ENCODE measurements at regions not wholly inside any gene's neighbourhood (a gene's known extent, or its start where the extent isn't known, plus 50 kb on each side); places are given as distances from the start of the nearest gene placed in this dataset.

- DNase-seq (ENCODE audit: low read depth in 2 of 2), result no peak
Measured at GRCh38 chr4:63505714-63506460, 903.4 kb downstream of the TECRL start.

GRCh38 chr4:63493265-63493664, 916.0 kb downstream of the TECRL start:
- DNase-seq (ENCODE audit: low read depth in 2 of 2), result no peak

DNA sequence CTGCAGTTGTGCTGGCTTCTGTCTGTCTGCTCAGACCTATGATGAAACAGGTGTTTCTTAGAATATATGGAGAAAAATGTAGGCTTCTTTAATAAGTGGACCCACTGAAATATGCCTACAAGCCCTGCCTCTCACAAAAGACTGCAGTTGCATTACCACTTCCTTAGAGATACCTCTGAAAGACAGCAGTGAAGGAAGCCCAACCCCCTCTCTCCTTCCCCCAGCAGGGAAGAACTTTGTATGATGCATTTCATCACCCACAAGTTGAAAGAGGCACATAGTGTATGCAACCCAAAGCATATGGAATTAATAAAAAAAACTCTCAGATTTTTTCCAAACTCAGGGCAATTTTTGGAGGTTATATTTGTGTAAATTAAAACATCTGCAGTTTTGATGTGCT, 916.7 kb downstream of the TECRL start:
- peak in 1 of 2 experiments; percentile 1 for DNase-seq (ENCODE audit: low read depth in 2 of 2)

- no peak for DNase-seq (ENCODE audit: low read depth in 2 of 2)
Measured at GRCh38 chr4:63464393-63464792, 944.9 kb downstream of the TECRL start.

DNA sequence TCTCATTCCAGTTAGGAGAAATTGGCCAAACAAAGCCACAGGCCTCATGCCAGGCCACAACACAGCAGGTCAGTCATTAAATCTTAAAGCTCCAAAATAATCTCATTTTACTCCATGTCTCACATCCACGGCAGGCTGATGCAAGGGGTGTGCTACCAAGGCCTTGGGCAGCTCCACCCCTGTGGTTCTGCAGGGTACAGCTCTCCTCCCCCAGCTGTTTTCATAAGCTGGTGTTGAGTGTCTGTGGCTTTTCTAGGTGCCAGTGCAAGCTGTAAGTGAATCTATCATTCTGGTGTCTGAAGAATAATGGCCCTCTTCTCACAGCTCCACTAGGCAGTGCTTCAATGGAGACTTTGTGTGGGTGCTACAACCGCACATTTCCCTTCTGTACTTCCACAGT, 949.2 kb downstream of the TECRL start:
- no peak for DNase-seq (ENCODE audit: low read depth in 2 of 2)

DNA sequence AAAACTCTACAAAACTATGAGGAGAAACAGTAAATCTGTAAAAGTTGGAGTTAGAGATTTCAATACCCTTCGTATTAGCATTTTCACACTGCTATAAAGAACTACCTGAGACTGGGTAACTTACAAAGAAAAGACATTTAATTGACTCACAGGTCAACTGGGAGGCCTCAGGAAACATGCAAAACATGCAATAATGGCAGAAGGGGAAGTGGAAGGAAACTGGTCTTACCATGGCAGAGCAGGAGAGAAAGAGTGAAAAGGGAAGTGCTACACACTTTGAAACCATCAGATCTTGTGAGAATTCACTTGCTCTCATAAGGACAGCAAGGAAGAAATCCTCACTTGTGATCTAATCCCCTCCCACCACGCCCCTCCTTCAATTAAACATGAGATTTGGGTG, 949.9 kb downstream of the TECRL start:
- DNase-seq (ENCODE audit: low read depth in 2 of 2), result no peak

DNA sequence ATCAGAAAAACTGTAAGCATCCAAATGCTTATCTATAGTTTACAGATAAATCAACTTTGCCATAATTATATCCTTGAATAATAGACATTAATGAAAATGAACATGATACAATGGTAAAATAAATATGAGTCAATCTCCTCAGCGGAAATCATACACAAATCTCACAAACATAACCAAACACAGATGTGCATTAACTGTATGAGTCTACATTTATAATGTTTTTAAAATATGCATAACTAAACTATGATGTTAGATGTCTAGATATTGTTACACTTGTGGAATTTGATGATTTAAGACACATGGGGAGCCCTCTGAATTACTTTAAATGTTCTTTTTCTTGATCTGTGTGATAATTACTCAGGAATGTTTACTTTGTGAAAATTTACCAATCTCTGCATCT, 951.2 kb downstream of the TECRL start:
- DNase-seq (ENCODE audit: low read depth in 2 of 2), result no peak

DNA sequence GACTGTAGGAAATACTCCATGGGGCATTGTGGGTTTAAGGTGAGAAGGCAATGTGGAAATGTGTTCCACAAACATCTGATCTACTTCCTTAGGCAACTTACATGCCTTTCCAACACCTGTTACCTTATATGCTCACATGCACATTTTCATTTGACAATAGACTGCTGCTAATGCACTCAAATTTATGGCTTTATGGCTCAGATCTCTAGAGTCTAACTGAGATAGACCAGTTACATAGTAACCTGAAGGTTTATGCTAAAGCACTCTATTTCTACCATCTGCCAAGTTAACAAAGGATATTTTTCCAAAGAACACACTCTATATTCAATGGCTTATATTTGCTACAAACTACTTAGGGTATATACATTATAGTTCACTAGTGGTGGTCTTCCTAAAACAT, 969.0 kb downstream of the TECRL start:
- DNase-seq (ENCODE audit: low read depth in 2 of 2), result no peak

DNA sequence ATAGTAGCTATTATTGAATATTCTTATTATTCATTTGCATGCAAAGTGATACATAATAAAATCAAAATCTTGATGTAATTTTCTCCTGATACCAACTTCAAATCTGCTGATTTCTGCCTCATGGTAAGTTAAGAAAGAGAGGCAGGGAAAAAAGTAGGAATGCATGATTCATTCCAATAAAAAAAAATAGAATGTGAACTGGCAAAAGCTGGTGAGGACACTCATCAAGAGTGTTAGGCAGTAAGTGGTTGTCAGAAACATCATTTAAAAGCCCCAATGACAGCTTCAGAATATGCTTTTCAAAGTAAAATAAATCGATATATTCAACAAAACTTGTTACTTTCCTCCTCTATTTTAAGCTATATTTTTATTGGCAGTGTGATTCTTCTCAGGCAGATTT, 979.1 kb downstream of the TECRL start:
- DNase-seq (ENCODE audit: low read depth in 2 of 2), result no peak

GRCh38 chr4:63396269-63396668, 1013.0 kb downstream of the TECRL start:
- no peak for DNase-seq (ENCODE audit: low read depth in 2 of 2)

DNA sequence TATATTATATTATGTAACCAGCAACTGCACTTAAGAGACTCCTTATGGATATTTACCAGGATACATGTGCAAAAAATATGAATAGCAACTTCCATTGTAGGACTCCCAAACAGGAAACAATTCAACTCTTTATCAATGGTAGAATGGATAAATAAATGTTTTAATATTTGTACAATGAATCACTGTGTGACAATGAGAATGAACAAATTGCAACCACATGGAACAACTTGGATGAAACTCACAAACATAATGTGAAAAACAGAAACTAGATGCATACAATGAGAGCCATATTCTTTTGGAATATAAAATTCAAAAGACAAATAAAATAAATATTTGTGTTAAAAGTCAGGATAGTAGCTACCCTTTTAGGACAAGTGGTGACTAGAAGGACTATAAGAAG, 1015.7 kb downstream of the TECRL start:
- no peak for DNase-seq (ENCODE audit: low read depth in 2 of 2)

DNA sequence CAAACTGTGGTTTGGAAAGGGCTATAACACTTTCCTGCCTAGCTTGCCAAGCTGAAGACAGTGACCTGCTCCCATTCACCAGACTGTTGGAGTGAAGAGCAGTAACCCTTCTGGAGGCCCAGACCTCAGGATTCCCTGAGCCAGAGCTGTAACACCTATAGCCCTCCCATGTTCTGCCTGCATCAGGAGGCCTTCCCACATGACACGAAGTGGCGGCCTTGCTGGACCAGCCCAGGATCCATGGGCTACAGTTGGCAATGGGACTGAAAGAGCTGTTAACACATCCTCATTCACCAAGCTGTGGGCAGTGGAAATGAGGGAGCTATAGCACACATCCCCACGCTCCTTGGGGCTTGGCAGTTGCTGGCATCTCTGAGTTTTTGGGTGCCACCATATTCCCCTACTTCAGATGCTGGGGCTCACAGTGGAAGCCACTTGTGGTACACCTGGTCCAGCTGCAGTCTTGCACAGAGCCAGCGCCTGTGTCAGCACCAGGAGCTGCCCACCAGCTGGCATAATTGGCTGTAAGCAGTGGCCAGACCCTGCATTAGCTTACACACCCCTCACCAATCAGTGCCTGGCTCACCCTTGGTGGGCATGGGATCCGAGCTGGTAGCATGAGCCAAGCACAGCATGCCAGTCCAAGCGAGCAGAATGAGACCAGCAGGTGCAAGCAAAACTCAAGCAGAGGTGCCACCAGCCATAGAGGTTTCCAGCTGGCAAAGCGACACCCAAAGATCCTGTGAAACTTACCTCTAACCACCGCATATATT, 1029.3 kb downstream of the TECRL start:
- no peak for DNase-seq (ENCODE audit: low read depth in 2 of 2)

GRCh38 chr4:63371001-63371400, 1038.2 kb downstream of the TECRL start:
- DNase-seq (ENCODE audit: low read depth in 2 of 2), result no peak

GRCh38 chr4:63361628-63362027, 1047.6 kb downstream of the TECRL start:
- DNase-seq (ENCODE audit: low read depth in 2 of 2), result no peak

- DNase-seq (ENCODE audit: low read depth in 2 of 2), result no peak
Measured at GRCh38 chr4:63361066-63361465, 1048.2 kb downstream of the TECRL start.

GRCh38 chr4:63349674-63350025, 1059.6 kb downstream of the TECRL start:
- DNase-seq (ENCODE audit: low read depth in 2 of 2), result no peak

- no peak for DNase-seq (ENCODE audit: low read depth in 2 of 2)
Measured at GRCh38 chr4:63348735-63349673, 1060.2 kb downstream of the TECRL start.

- no peak for DNase-seq (ENCODE audit: low read depth in 2 of 2)
Measured at GRCh38 chr4:63325140-63325539, 1084.1 kb downstream of the TECRL start.

DNA sequence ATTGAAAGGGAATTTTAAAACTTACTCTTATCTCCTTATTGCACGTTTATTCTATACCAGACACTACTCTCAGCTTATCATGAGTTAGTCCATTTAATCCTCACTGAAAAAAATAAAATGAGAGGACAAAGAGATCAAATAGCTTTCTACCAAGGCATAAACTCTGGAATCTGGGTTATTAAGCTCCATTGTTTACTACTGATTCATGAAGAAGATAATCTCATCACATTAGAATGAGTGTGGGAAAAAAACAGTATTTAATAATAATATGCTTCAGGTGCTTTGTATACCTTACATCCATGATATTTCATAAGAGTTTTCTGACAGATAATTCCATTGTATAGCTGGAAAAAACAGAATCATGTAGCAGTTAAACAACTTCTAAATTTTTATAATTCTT, 1092.6 kb downstream of the TECRL start:
- no peak for DNase-seq (ENCODE audit: low read depth in 2 of 2)

- no peak for DNase-seq (ENCODE audit: low read depth in 2 of 2)
Measured at GRCh38 chr4:63315651-63316050, 1093.6 kb downstream of the TECRL start.

- DNase-seq (ENCODE audit: low read depth in 2 of 2), result no peak
Measured at GRCh38 chr4:63308697-63309096, 1100.6 kb downstream of the TECRL start.

DNA sequence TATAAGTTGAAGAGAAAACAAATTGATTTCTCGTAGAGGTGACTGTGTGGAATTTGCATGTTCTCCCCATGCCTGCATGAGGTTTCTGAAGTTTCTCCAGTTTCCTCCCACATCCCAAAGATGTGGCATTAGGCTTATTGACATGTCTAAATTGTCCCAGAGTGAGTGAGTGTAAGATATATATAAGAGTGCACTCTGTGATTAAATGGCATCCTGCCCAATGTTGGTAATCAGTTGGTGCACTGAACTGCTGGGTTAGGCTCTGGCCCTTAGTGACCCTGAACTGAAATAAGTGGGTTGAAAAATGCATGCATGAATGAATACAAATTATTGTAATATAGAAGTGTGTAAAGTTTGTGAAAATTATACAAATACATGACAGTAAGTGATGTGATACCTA, 1106.5 kb downstream of the TECRL start:
- no peak for DNase-seq (ENCODE audit: low read depth in 2 of 2)
